Fibroblast of villous mesenchyme (primary cell): ENCODE measurements at regions not wholly inside any gene's neighbourhood (a gene's known extent, or its start where the extent isn't known, plus 50 kb on each side); places are given as distances from the start of the nearest gene placed in this dataset.

Experiments
- DNase-seq: peaks from one replicate; pipeline ENCODE4 v3.0.0-alpha.2; 2010; ENCODE audit warnings: low read depth
- H3K4me3 ChIP-seq: 2 replicates; pipeline ENCODE4 v1.5.1; 2011; ENCODE audit warnings: low read depth, mild to moderate bottlenecking, low read length
- CTCF ChIP-seq: IDR thresholded peaks from 2 replicates; pipeline ENCODE4 v1.5.1; 2012; ENCODE audit warnings: low read depth, mild to moderate bottlenecking, low read length; ENCODE audit not compliant: insufficient read depth

- no peak overlapping the region for H3K4me3 ChIP-seq
- no peak for TF ChIP-seq CTCF
- DNase-seq, result no peak
These were observed 139.9 kb downstream of the LACC1 start for GRCh38 chr13:44019651-44020050.

GRCh38 chr13:44021422-44021821, 141.7 kb downstream of the LACC1 start:
- H3K4me3 ChIP-seq, result no peak overlapping the region
- no peak for DNase-seq
- TF ChIP-seq CTCF, result no peak

- no peak for DNase-seq
- TF ChIP-seq CTCF, result no peak
- no peak overlapping the region for H3K4me3 ChIP-seq
These were observed 142.5 kb downstream of the LACC1 start for GRCh38 chr13:44022196-44022595.

- DNase-seq, result no peak
- TF ChIP-seq CTCF, result no peak
- no peak overlapping the region for H3K4me3 ChIP-seq
These were observed 144.6 kb downstream of the LACC1 start for GRCh38 chr13:44024167-44024845.

- no peak for TF ChIP-seq CTCF
- no peak for DNase-seq
- no peak overlapping the region for H3K4me3 ChIP-seq
These were observed 145.1 kb downstream of the LACC1 start for GRCh38 chr13:44024846-44025195.

GRCh38 chr13:44026194-44026593, 146.5 kb downstream of the LACC1 start:
- DNase-seq, result no peak
- H3K4me3 ChIP-seq, result no peak overlapping the region
- no peak for TF ChIP-seq CTCF

GRCh38 chr13:44028734-44029133, 149.0 kb downstream of the LACC1 start:
- no peak for TF ChIP-seq CTCF
- H3K4me3 ChIP-seq, result no peak overlapping the region
- no peak for DNase-seq
